22Rv1 (cell line): ENCODE measurements at regions not wholly inside any gene's neighbourhood (a gene's known extent, or its start where the extent isn't known, plus 50 kb on each side); places are given as distances from the start of the nearest gene placed in this dataset.

Experiments used
- CTCF ChIP-seq: fragments of 450-650 bp; IDR thresholded peaks from 2 replicates; pipeline ENCODE4 v1.5.1; 2017; ENCODE audit warnings: mild to moderate bottlenecking
- ZFX ChIP-seq: fragments of 450-650 bp; IDR thresholded peaks from 2 replicates; pipeline ENCODE4 v1.6.1; 2017; ENCODE audit warnings: antibody characterized with exemption, borderline replicate concordance

- TF ChIP-seq CTCF (no peak), ZFX (no peak)
Measured at GRCh38 chr4:38453253-38453881, 210.6 kb upstream of the KLF3 start.
